ENCODE measurements at regions not wholly inside any gene's neighbourhood (a gene's known extent, or its start where the extent isn't known, plus 50 kb on each side); places are given as distances from the start of the nearest gene placed in this dataset.
"Not testable (repeated sequence)": the region's sequence is repeated elsewhere in the genome, so short reads cannot be mapped to it uniquely, and the experiment has no call there.

- TF ChIP-seq EZH2phosphoT487, EZH2, CTCF (IDR thresholded peaks at IDR 0.05): not testable (repeated sequence)
Observed at GRCh38 chr4:42257645-42258044, 105.2 kb upstream of the BEND4 start.

Data from neural progenitor cell (in vitro differentiated cells).